Activated CD8-positive, alpha-beta memory T cell treated with anti-CD3 and anti-CD28 coated beads for 36 hours (primary cell): ENCODE measurements at regions not wholly inside any gene's neighbourhood (a gene's known extent, or its start where the extent isn't known, plus 50 kb on each side); places are given as distances from the start of the nearest gene placed in this dataset.

ENCODE experiments used
- CTCF ChIA-PET: fragments of 350-600 bp; sonication (Branson Sonifier 250); formaldehyde crosslinking; loops from one replicate; lab custom pipeline; 2021; ENCODE audit warnings: antibody characterized with exemption; lab: Charles Lee
- POLR2A ChIA-PET: fragments of 350-600 bp; sonication (Branson Sonifier 250); formaldehyde crosslinking; loops from one replicate; lab custom pipeline; 2021; ENCODE audit warnings: antibody characterized with exemption; lab: Charles Lee

DNA sequence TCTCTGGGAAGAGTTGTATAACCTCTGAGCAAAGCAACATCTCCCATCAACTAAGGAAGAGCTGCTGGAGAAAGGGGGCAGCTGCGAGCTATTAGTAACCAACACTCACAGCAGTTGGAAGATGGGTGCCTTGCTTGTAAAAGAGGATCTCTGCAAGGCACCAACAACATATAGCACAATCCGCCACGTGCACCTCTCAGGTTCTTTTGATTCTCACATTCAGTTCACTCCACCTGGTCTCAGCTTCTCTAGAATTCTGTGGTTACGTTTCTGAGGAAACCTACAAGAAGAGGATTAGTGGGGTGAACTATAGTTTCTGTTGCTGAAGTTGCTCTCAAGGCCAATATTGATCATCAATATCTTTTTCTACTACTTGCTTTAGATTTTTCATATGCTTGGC lies 117.1 kb downstream of the RPS24 start:
- ChIA-PET POLR2A (no interaction called here), CTCF (no interaction called here)

- ChIA-PET CTCF (no interaction called here), POLR2A (no interaction called here)
Observed at GRCh38 chr10:78155722-78156121, 122.1 kb downstream of the RPS24 start.

DNA sequence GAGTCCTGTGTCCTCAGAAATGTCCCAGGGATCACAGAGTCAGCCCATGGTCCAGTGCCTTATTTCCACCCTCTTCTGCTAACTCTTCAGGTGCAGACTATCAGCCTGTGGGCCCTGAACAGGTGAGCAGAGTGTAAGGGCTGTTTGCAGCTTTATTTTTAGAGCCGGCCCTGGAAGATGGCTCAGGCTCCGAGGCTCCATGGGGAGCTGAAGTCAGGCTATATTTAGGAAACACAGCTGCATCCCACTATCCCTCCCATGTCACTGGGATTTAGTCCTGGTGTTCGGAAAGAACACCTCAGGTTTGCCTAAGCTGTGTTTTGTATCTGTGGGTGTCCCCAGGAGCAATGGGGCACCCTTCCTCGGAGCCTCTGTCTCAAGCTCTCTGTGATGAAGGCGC lies 126.9 kb downstream of the RPS24 start:
- POLR2A ChIA-PET, result no interaction called here
- CTCF ChIA-PET, result no interaction called here

DNA sequence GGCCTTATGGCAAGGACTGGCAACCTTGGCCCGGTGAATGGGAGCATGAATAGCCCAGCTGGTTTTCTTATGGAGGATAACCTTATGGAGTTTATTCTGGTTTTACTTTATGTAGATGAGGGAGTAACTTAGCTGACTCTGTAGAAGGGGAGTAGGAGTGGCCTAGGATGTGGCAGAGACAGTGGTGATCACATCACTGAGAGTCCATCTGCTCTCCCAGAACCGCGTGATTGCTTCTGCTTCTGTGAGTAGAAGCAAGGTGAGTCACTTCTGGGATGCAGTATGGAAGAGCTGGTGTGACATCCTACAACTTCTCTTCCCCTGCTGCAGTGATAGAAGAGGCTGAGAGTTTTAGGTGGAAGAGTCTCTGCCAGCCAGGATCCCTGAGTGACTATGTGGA lies 129.2 kb downstream of the RPS24 start:
- ChIA-PET POLR2A (no interaction called here), CTCF (no interaction called here)

GRCh38 chr10:78164702-78165101 lies 131.0 kb downstream of the RPS24 start:
- ChIA-PET POLR2A (no interaction called here), CTCF (no interaction called here)

- ChIA-PET POLR2A (no interaction called here), CTCF (no interaction called here)
Observed at GRCh38 chr10:78165172-78165571, 131.5 kb downstream of the RPS24 start.

DNA sequence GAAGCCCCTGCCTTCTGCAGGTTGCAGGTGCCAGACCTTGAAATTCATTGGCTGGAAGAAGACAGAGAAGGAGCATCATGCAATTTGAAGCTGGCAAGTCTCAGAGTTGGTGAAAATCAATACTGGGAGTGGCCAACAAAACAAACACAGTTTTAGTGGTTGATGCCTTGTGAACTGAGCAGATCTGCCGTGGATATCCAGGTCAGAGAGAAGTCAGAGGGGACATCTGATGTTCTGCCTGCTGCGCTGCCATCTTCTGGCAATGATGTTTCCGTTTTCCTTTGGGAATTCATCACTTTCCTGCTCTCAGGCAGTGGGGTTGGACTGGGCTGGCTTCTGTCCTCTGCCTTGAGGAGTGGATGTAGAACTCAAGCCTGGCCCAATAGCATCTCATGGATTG lies 132.0 kb downstream of the RPS24 start:
- CTCF ChIA-PET, result no interaction called here
- POLR2A ChIA-PET, result no interaction called here

DNA sequence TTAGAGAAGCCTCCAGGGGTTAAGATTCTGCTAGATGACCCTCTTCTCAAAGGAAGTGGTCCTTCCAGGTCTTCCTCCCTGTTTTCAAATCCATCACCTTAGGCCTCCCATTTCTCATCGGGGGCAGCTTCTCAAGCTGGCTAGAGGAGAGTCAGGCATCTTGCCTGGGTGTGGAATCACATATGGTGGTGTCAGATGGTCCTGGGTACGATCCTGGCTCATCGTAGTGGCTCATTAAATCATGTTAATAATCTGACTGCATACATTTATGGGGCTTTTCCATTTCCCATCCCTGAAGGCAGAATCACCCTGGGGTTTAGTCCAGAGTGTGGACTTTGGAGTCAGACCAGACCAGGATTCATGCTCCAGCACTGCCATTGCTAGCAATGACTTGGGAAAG lies 132.6 kb downstream of the RPS24 start:
- CTCF ChIA-PET, result no interaction called here
- POLR2A ChIA-PET, result no interaction called here

GRCh38 chr10:78169214-78169613 lies 135.6 kb downstream of the RPS24 start:
- CTCF ChIA-PET, result no interaction called here
- POLR2A ChIA-PET, result no interaction called here

GRCh38 chr10:78170026-78170475 lies 136.4 kb downstream of the RPS24 start:
- CTCF ChIA-PET, result no interaction called here

GRCh38 chr10:78171633-78172400 lies 138.2 kb downstream of the RPS24 start:
- CTCF ChIA-PET, result no interaction called here
- POLR2A ChIA-PET, result no interaction called here

More at GRCh38 chr10:78170026-78170475, 136.4 kb downstream of the RPS24 start:
- POLR2A ChIA-PET, result no interaction called here

DNA sequence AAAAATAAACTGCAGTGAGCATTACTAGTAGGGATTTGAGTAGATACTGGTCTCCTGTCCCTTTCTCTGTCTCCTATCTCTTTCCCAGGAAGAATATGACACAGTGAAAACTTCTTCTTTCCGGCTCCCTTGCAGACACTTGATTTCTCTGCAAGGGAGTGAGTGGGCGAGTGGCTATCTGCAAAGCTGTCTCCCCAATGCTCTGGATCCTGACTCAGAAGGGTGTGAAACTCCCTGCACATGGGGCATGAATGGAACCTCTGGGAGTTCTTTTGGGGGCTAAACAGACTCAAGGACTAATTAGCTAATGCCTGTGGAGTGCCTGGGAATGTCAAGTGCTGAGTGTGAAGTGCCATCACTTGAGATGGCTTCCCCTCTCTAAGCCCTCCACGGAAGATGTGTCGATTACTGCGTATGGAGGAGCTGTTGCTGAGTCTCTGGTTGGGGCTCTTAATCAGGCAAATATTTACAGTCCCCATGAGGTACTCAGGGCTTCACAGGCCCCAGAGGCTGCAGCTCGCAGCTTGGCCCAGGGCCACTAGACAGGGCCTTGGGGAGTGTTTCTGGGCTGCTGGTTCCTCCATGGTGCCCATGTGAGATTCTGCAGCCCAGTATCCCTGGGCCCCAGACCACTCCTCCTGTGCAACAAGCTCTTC lies 139.8 kb downstream of the RPS24 start:
- POLR2A ChIA-PET, result no interaction called here
- CTCF ChIA-PET, result no interaction called here

DNA sequence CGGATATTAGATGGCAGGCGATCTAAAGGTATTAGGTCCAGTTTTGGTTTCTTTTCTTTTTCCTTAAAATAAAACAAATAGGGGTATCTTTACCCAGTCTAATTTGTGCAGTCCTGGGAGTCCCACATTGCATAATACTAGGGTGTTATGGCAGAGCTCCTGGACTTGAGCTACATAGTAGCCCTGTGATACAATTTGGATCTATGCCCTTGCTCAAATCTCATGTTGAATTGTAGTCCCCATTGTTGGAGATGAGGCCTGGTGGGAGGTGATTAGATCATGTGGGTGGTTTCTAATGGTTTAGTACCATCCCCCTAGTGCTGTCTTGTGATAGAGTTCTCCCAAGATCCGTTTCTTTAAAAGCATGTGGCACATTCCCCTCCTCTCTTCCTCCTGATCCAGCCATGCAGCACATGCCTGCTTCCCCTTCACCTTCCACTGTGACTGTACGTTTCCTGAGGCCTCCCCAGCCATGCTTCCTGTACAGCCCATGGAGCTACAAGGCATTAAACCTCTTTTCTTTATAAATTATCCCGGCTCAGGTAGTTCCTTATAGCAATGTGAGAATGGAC lies 141.9 kb downstream of the RPS24 start:
- POLR2A ChIA-PET, result no interaction called here
- CTCF ChIA-PET, result no interaction called here

- CTCF ChIA-PET, result no interaction called here
- POLR2A ChIA-PET, result no interaction called here
Observed at GRCh38 chr10:78176320-78177317, 143.0 kb downstream of the RPS24 start.

DNA sequence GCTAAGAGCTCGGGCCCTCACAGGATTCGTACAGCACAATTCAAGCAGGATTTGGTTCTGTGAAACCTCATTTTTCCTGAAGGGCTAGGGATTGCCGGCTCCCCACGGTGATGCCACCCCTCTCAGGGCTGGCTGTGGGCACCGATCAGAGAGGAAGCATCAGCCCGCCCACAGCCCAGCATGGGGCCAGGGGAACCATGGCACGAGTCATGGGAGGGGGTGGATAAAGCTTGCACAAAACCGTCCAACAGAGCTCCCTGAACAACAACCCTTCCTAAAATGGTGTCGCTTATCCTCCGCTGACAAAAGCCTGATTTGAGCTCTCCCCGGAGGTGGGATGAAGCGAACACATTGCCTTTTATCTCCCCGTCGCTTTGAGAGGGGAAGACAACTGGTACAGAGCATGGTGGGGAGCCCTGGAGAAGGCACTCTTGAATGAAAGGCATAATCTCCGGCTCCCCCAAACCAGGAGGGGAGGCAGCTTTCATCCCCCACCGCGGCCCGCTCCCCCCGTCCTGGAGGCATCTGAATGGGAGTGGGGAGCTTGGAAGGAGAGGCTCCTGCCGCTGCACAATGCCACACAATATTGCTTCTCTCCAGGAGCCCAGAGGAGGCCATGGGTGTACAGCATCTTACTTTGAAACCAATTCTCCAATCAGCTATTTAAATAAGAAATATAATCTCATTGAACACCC lies 144.0 kb downstream of the RPS24 start:
- ChIA-PET CTCF (interaction anchor here (0.6 kb wide), 1 partner anchor 77 kb away, joined by 4 read pairs; no protein-coding TSS in a partner anchor), POLR2A (no interaction called here)

GRCh38 chr10:78178397-78178796 lies 144.7 kb downstream of the RPS24 start:
- ChIA-PET CTCF (no interaction called here), POLR2A (no interaction called here)

GRCh38 chr10:78178940-78179339 lies 145.3 kb downstream of the RPS24 start:
- CTCF ChIA-PET, result no interaction called here

GRCh38 chr10:78179886-78180705 lies 146.4 kb downstream of the RPS24 start:
- CTCF ChIA-PET, result no interaction called here
- POLR2A ChIA-PET, result no interaction called here

More at GRCh38 chr10:78178940-78179339, 145.3 kb downstream of the RPS24 start:
- POLR2A ChIA-PET, result no interaction called here
